H7 (cell line): ENCODE measurements at regions not wholly inside any gene's neighbourhood (a gene's known extent, or its start where the extent isn't known, plus 50 kb on each side); places are given as distances from the start of the nearest gene placed in this dataset.

Source experiments
- DNase-seq: peaks from one replicate; pipeline ENCODE4 v3.0.0; 2012
- H3K27me3 ChIP-seq: 2 replicates; pipeline ENCODE4 v1.6.0; 2011; ENCODE audit warnings: mild to moderate bottlenecking, low read length; ENCODE audit not compliant: control insufficient read depth, insufficient read depth
- H3K36me3 ChIP-seq: replicated peaks from 2 replicates; pipeline ENCODE4 v1.5.1; 2011; ENCODE audit warnings: low read length; ENCODE audit not compliant: control insufficient read depth, insufficient read depth
- H3K4me3 ChIP-seq: 2 replicates; pipeline ENCODE4 v1.5.1; 2011; ENCODE audit warnings: low read depth, mild to moderate bottlenecking, control low read depth, low read length, moderate library complexity; ENCODE audit not compliant: insufficient read depth

GRCh38 chr4:63708661-63709060, 700.6 kb downstream of the TECRL start:
- no peak for DNase-seq
- no peaks in the 10 kb centered on the region for H3K36me3 ChIP-seq
- no peaks in the 10 kb centered on the region for H3K27me3 ChIP-seq
- no peak overlapping the region for H3K4me3 ChIP-seq

- Histone ChIP-seq H3K4me3 (no peak overlapping the region), H3K27me3 (no peaks in the 10 kb centered on the region), H3K36me3 (no peaks in the 10 kb centered on the region)
- DNase-seq = no peak
Measured at GRCh38 chr4:63700569-63700968, 708.7 kb downstream of the TECRL start.

GRCh38 chr4:63693321-63693720, 715.9 kb downstream of the TECRL start:
- DNase-seq = no peak
- Histone ChIP-seq H3K27me3 (no peaks in the 10 kb centered on the region), H3K36me3 (no peaks in the 10 kb centered on the region), H3K4me3 (no peak overlapping the region)

- H3K4me3 ChIP-seq = no peak overlapping the region
- H3K36me3 ChIP-seq = no peaks in the 10 kb centered on the region
- no peaks in the 10 kb centered on the region for H3K27me3 ChIP-seq
- DNase-seq = no peak
Measured at GRCh38 chr4:63678358-63678931, 730.8 kb downstream of the TECRL start.

GRCh38 chr4:63670735-63671134, 738.5 kb downstream of the TECRL start:
- no peaks in the 10 kb centered on the region for H3K27me3 ChIP-seq
- no peak overlapping the region for H3K4me3 ChIP-seq
- no peaks in the 10 kb centered on the region for H3K36me3 ChIP-seq
- DNase-seq = no peak

- H3K4me3 ChIP-seq = no peak overlapping the region
- no peaks in the 10 kb centered on the region for H3K27me3 ChIP-seq
- no peaks in the 10 kb centered on the region for H3K36me3 ChIP-seq
- no peak for DNase-seq
Measured at GRCh38 chr4:63663870-63664269, 745.4 kb downstream of the TECRL start.

GRCh38 chr4:63644396-63644795, 764.9 kb downstream of the TECRL start:
- Histone ChIP-seq H3K4me3 (no peak overlapping the region), H3K27me3 (no peaks in the 10 kb centered on the region), H3K36me3 (no peaks in the 10 kb centered on the region)
- DNase-seq = no peak

- no peak overlapping the region for H3K4me3 ChIP-seq
- H3K27me3 ChIP-seq = no peaks in the 10 kb centered on the region
- no peak for DNase-seq
- H3K36me3 ChIP-seq = no peaks in the 10 kb centered on the region
Measured at GRCh38 chr4:63637270-63637669, 772.0 kb downstream of the TECRL start.

- H3K36me3 ChIP-seq = no peaks in the 10 kb centered on the region
- H3K4me3 ChIP-seq = no peak overlapping the region
- H3K27me3 ChIP-seq = no peaks in the 10 kb centered on the region
- no peak for DNase-seq
Measured at GRCh38 chr4:63632858-63633257, 776.4 kb downstream of the TECRL start.

GRCh38 chr4:63620271-63620670, 789.0 kb downstream of the TECRL start:
- no peaks in the 10 kb centered on the region for H3K27me3 ChIP-seq
- no peak for DNase-seq
- no peak overlapping the region for H3K4me3 ChIP-seq
- H3K36me3 ChIP-seq = no peaks in the 10 kb centered on the region

GRCh38 chr4:63619771-63620170, 789.5 kb downstream of the TECRL start:
- Histone ChIP-seq H3K4me3 (no peak overlapping the region), H3K36me3 (no peaks in the 10 kb centered on the region), H3K27me3 (no peaks in the 10 kb centered on the region)
- DNase-seq = no peak

GRCh38 chr4:63618883-63619718, 790.1 kb downstream of the TECRL start:
- Histone ChIP-seq H3K36me3 (no peaks in the 10 kb centered on the region), H3K27me3 (no peaks in the 10 kb centered on the region)
- no peak for DNase-seq

GRCh38 chr4:63607169-63607872, 801.9 kb downstream of the TECRL start:
- no peak overlapping the region for H3K4me3 ChIP-seq
- H3K36me3 ChIP-seq = no peaks in the 10 kb centered on the region
- no peak for DNase-seq
- no peaks in the 10 kb centered on the region for H3K27me3 ChIP-seq

More at GRCh38 chr4:63618883-63619718, 790.1 kb downstream of the TECRL start:
- H3K4me3 ChIP-seq = no peak overlapping the region

GRCh38 chr4:63589796-63590195, 819.5 kb downstream of the TECRL start:
- Histone ChIP-seq H3K27me3 (no peaks in the 10 kb centered on the region), H3K4me3 (no peak overlapping the region), H3K36me3 (no peaks in the 10 kb centered on the region)
- no peak for DNase-seq

GRCh38 chr4:63583561-63583960, 825.7 kb downstream of the TECRL start:
- Histone ChIP-seq H3K36me3 (no peaks in the 10 kb centered on the region), H3K4me3 (no peak overlapping the region), H3K27me3 (no peaks in the 10 kb centered on the region)
- DNase-seq = no peak
